AG08395 (cell line): ENCODE measurements at regions not wholly inside any gene's neighbourhood (a gene's known extent, or its start where the extent isn't known, plus 50 kb on each side); places are given as distances from the start of the nearest gene placed in this dataset.

Experiments
- DNase-seq: peaks from one replicate; pipeline ENCODE4 v3.0.0; 2012; ENCODE audit warnings: mixed read lengths, low spot score

DNA sequence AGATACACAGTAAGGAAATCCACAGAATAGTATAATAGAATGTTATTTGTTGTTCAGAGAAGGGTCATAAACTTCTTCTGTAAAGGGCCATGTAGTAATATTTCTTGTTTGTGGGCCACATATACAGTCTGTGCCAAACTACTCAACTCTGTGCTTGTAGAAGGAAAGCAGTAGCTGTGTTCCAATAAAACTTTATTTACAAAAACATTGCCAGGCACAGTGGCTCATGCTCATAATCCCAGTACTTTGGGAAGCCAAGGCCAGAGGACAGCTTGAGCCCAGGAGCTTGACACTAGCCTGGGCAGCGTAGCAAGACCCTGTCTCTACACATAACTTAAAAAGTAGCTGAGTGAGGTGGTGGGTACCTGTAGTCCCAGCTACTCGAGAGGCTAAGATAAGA, 612.8 kb upstream of the PSMD7 start:
- DNase-seq, result no peak

DNA sequence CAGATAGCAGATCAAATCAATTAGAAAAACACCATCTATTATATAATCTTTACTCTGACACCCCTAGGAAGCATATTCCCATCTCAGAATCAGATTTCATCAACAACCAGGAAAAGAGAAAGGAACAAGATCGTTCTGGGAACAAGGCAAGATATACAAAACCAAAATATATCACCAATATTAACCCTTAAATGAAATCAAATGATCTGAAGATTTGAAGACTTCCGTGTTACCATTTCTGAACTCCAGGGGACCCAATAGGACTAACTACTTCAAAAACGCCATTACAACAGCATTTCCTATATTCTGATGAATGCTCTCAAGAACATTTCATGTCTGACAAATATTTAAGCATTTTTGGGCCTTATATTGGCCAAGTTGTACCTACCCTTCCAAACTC, 624.2 kb upstream of the ZFHX3 start:
- no peak for DNase-seq

DNA sequence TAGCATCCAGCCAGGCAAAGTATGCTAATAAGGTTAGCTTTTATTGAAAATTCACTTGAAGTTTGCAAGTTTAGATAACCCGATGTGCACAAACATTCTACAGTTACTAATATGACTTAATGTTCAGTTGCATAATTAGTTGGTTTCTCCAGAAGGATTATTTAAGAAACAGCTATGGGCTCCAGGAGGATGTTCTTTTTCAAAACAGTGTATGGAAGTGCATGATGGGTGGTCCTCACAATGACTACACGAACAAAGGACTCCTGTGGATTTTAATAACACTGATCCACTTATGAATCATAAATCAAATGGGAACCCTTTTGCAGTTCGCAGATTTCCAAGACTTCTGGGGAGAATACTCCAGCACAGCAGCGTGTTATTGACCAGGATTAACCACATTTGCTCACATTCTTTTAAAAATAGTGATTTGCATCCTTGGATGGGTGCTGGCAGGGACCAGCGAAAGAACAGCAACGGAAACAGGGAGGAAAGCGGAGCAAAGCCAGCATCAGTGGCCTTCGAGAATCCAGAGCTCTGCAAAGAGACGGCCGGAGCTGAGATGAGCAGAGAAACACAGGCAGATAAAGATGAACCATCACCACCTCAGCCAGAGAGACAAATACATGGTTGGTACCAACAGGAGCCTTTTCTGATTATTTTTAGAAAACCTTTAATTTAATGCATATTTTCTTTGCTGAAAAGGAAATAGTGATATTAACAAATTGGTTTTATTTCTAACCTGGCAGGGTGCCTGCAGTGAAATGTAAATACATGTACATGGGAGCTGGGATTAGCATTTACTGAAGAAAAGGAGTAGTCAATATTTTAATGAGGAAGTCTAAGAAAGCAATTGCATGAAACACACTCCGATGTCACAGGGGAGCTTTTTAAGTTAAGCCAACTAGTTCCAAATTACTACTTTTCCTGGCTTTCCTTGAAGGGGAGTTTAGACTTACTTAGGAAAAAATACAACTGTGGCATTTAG, 623.2 kb upstream of the ZFHX3 start:
- no peak for DNase-seq

DNA sequence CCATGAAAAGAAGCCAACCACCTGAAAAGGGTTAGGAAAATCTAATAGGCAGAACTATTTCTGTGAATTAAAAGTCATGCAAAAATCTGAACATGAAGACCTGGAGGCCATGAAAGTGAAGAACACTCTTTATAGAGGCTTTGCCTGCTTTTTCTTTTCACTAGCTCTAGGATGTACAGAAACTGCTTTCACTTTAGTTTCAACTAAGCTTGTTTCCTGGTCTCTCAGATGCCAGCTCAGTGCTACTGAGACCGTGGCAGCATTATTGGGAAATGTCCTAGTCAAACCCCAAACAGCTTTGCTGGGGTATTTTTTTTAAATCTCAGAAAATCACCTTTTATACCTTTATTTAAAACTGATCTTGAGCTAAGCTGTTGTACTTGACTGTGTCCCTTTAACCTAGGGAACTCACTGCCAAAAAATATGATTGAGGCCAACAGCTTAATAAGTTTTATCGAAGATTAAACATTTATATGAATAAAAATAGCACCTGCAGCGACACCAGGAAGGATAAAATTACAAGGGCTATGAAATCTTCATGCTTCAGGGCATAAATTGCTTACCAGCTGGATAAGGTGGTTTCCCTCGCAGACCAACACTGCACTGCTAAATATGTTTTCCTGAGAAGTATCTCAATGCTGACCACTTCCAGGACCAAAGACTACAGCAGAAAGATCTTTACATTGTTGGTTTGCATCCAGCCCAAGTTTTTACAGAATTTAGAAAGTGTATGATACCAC, 621.8 kb upstream of the ZFHX3 start:
- no peak for DNase-seq

DNA sequence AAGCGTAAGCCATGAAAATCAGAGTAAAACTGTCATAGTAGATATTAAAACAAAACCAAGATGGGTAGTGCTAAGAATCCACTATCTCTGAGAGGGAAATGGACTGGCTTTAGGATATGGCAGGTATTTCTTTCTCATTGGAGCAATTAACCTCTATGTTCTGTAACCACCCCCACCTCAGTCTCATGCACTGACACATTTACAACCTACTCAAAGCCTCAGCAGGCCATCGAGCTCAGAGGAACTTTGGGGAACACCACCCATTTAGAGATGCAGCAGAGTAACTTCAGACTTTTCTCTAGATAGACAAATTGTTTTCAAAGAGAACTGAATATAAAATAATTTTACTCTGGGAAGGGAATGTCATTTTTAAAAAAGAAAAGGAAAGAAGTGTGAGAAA, 615.8 kb upstream of the ZFHX3 start:
- no peak for DNase-seq

DNA sequence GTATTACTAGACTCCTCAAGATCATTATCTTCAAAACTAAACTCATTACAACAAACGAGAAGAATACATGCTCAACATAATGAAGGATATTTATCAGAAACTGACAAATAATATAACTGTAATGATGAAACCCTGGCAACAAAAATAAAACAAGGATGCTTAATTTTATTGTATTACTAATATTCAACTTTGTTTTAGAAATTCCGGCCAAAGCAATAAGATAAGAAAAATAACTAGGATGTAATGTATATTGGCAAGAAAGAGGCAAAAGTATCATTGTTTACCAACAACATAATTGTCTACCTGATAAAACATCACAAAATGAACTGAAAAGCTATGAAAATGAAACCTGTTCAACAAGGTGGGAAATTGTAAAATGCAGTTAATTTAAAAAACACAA, 588.3 kb upstream of the ZFHX3 start:
- no peak for DNase-seq

DNA sequence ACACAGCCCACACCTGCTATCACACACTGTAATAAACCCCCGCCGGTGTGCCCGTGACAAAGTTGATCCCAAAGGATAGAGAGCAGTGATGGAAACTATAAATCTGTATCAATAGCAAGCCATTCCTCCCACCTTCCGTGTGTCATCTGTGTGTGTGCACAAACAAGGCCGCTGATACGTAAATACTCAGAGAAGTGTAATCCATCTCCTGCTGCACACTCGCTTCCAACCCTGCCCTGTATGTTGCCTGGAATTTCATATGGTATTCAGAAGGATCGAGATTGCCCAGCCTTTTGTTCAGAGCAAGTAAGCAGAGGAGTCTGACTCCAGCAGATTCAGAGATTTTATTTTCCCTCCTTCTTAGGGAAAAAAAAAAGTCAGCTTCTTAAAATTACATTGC, 581.1 kb upstream of the ZFHX3 start:
- no peak for DNase-seq

DNA sequence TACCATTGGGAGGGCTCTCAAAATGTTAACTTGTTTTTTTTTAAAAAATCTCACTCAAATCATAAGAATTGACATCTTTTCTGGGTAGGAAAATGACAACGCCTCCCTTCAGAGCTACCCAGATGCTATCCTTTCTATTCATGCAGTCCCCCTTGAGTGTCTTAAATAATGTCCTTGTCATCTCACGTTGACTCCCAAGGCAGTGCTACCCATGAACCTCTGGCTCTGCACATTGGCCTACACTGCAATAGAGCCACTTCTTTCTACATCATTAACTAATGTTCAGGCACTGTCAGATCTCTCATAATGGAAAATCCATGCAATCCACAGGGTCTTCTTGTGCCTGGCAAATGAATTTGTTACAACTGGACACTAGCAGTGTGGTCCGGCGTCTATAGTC, 569.8 kb upstream of the ZFHX3 start:
- no peak for DNase-seq

DNA sequence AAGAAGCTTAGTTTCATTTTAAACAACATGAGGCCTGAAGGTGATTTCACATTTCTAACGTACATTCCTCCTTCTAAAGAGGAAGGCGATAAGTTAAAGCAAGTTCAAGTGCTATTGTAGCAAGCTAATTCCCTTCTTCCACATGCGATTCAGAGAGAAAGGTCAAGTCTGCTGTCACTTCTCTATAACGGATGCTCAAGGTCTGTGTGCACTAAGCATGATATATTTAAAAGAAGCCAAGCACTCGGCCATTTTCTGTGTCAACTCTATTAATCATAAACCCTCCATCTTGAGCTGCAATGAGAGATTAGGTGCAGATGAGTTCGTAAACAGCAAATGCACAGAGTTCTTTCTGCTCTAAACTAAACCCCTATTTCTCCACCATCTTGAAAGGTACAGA, 568.8 kb upstream of the ZFHX3 start:
- DNase-seq, result no peak

DNA sequence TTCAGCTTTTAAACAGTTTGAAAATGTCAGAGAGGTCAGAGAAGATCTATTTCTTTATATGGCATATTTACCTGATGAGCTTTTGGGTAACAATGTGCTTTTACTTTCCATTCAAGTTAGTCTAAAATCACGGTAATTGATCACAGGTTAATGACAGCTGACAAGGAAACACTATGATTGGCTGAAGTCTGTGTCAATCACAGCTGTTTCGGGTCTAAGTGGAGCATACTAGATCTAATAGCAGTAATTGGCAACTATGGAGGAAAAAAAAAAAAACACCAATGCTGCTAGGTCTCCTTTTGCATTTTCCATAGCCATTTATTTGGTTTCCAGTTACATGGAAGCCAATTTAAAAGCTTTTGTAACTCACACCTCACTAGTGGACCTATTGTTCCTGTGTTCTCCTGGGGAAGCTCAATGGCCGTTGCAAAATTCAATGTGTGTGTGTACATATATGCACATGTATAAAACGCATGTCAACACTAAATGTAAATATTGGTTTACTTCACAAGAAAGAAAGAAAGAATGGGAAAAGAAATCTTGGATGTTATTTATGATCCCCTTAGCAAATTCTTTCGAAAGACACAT, 568.3 kb upstream of the ZFHX3 start:
- DNase-seq, result no peak

DNA sequence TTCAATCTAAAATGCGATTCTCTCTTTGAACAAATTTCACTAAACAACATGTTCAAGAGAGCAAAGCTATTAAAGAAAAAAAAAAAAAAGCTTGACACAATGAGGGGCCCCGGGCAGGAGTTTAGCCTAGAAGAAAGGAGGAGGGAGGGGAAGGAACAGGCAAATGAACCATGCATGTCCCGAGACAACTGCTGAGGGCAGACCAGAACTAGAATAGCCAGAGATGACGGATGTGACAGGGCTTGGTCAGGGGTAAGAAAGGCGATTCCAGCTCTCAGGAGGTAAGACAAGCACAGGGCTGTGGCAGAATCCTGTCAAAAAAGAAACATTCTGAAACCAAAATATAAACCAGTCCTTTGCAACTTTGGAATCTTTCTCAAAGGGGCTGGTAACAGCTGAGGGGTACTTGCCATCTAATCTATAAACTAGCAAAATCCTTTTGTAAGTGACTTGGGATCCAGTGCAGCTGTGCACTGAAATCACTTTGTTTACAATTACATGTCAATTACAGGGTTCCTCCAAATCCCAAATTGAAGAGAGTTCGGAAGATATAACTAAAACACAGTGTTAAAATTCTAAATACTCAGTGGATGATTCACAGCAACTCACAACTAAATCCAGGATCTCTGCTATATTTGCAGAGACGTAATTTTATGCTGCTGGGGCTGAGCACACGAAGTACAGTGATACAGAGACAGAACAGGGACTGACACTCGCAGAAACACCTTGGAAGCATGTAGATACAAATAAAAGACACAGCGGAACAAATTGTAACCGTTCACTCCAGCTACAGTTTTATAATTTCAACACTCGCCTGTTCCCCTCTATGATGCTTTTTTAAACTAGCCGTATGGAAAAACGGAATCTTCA, 567.4 kb upstream of the ZFHX3 start:
- no peak for DNase-seq

DNA sequence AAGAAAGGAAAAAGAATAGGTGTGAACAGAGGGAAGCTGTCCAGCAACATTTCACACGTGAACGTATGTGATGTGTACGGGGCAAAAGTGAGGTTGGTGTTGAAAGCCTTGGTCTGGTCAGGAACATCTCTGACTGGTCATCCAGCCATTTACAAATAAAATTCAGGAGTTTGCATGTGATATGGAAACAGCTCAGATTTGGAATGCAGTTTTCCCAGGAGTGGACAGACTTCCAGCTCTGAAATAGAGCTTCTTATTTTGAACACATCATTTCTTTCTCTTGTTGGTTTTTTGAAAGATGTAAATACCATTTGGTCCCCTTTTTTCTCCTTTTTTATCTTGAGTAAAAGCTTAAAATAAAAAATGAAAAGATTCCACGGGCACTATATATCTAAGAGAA, 566.2 kb upstream of the ZFHX3 start:
- DNase-seq, result no peak

DNA sequence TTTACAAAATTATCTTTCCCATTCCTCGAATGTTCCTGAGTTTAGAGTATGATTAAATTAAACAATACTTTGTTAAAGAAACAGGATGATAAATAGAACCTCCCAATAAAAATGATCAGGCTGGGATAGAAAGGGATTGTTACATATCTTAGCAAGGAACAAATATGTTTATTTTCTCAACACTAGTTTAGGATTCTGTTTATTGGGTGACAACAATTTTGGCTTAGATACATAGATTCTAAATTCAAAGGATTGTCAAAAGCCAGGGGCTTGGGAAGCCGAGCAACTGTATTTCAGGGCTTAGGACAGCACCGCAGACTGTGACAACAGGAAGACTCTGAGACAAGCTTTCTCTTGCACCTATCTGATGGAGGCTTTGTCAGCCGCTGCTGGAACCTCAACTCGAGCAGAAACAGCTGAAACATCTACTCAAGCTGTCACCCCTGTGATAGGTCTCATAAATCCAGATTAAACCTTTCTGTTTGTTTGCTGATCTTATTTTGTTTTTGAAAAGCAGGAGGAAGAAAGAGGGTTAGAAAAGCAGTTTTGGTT, 562.8 kb upstream of the ZFHX3 start:
- DNase-seq, result no peak

DNA sequence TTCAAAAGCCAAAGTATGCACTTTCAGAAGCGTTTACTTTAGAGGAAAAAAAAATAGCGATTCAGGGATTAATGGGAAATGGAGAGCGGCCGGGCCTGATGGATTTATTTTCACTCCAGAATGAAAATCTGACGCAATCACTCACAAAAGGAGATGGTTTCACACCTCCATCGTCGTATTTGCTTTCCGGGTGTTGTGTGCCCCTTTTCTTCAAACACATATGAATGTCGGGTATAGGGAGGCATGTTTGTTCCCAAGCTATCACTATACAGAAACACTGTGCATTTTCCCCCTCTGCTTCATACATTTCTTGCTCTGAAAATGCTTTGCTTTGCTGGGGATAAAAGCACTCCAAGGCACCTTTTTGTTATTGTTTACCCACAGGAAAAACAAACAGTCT, 562.2 kb upstream of the ZFHX3 start:
- no peak for DNase-seq

DNA sequence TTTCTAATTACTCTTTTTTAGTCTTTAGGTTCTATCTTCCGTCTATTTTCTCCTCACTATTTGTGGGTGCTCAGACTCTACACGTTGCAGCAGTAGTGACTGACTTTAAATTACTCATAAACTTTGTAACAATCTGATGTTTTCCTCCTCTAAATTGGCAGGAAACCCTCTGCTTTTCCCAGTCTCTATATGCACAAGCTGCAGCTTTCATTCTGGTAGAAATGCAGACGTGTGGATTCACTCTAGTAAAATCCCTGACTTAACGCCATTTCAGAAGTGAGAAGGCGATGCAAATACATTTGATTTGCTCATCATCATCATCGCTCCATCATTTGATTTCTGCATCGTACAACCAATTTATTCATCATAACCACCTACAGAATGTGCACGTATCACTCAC, 561.0 kb upstream of the ZFHX3 start:
- no peak for DNase-seq

DNA sequence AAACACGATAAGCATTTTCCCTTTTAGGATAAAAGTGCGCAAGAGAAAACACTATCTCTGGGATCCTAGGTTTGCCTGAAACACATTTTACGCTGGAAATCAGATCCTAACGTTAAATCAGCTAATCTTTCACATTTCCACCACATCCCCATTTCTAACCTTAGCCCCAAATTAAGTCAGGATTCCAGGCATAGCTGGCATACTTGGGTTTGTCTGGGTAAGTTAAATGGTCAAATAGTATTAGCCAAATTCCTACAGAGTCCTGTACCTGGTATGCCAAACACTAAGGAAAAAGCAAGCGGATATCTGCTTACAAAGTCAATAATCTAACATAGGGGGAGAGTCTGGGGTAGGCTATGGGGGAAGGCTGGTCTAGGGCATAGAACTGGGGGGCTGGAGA, 557.4 kb upstream of the ZFHX3 start:
- DNase-seq, result no peak

DNA sequence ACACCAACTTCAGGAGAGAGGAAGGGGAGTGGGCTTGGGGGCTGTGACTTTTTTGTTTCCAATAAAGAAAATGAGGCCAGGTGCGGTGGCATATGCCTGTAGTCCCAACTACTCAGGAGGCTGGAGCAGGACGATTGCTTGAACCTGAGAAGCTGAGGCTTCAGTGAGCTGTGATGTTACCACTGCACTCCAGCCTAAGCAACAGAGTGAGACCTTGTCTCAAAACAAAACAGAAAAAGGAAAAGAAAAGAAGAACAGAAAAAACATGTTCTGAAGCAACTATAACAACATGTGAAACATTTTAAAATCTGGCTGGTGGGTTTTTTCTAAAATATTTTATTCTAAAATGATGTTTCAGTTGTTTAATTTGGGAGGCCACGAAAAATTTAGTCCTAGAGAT, 554.0 kb upstream of the ZFHX3 start:
- no peak for DNase-seq

DNA sequence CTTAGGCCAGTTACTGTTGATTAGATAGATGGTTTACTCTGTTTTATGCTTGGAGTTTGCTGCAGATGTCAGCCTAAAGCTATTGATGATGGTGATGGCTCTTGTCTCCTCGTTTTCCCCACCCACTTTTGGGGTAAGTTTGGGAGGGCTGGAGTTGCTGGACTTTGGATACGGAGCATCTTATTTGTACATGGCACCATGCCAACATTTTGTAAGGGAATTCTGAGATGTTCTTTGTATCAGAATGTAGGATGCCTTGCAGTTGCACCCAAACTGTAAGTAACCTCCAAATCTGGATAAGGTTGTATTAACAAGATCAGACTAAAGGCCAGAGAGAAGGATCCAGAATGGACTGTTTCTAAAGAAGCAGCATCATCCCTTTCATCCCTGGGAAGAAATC, 551.9 kb upstream of the ZFHX3 start:
- DNase-seq, result no peak

DNA sequence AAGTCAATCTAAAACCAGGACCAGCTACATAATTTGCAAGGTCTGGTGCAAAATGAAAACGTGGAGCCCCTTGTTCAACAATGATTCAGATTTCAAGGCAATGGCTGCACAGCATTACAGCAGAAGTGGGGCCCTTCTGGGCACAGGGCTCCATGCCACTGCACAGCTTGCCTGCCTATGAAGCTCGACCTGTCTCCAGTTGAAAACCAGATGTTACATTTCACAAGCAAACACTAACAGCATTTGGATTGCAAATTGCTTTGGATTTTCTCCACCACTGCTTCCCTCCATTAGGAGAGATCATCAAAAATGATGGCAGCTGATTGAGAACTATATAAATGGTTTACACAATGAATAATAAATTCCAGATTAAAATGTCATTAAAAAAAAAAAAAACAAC, 551.4 kb upstream of the ZFHX3 start:
- DNase-seq, result no peak

DNA sequence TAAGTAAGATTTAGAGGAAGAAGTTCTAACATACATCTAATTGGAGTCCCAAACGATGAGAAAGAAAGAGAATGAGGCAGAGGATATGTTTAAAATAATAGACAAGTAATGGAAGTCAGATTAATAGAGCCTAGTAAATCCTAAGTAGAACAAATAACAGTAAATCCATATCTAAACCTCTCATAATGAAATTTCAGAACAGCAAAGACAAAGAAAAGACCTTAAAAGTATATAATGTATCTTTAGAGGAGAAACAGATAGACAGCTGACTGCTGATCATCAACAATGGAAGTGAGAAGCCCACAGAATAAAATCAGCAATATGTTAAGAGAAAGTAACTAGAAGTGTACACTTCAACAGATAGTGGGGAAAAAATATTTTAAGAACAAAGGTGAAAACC, 536.2 kb upstream of the ZFHX3 start:
- DNase-seq, result no peak

DNA sequence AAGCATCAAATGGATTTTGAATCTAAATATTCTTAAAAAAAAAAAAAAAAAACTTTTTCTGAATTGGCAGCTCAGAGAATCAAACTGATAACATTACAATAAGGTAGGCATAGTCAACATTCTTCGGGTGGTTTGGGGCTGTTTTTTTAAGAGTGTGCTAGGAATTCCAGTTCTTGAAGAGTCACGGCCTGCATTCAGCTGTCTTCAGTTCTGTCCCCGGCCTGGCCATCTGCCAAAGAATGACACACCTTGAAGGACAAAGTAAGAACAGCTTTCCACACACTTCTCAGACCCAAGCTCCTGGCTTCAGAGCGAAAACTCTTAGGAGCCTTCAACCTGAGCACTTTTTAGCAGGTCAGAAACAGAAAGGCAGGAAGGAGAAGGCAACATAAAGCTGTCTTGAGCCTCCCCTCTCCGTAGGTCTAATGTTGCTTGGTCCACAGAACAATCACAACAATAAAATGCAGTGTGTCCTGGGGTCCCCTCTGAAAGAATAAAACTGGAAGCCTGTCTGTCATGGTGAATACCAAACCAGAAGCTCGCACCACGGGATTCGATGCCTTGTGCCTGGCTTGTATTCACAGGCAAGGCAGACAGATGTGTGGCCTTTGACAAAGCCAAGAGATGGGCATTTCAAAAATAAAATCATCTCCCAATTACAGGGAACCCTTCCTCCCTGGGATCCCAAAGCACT, 524.4 kb upstream of the ZFHX3 start:
- no peak for DNase-seq
